GM12878 (cell line): ENCODE measurements at regions not wholly inside any gene's neighbourhood (a gene's known extent, or its start where the extent isn't known, plus 50 kb on each side); places are given as distances from the start of the nearest gene placed in this dataset.

ENCODE experiments used
- CTCF ChIP-seq, 3 experiments: IDR thresholded peaks in 2 of 3; conservative IDR thresholded peaks in 1 of 3; 2 replicates each; pipeline ENCODE4 v1.5.1; 2011; ENCODE audit warnings: low read depth in 3 of 3, low read length in 3 of 3, mild to moderate bottlenecking in 3 of 3, control low read depth in 2 of 3, moderate library complexity in 2 of 3, inconsistent platforms in 1 of 3, mixed read lengths in 1 of 3; ENCODE audit not compliant: control insufficient read depth in 2 of 3, insufficient read depth in 1 of 3; ENCODE audit errors: extremely low read depth in 1 of 3
- FOS ChIP-seq: IDR thresholded peaks from 3 replicates; pipeline ENCODE4 v1.6.1; 2011; ENCODE audit warnings: borderline replicate concordance; ENCODE audit not compliant: insufficient read length; ENCODE audit errors: extremely low read depth
- JUNB ChIP-seq: IDR thresholded peaks from 2 replicates; pipeline ENCODE4 v1.6.1; 2016; ENCODE audit warnings: antibody characterized with exemption, mild to moderate bottlenecking
- NFYB ChIP-seq: IDR thresholded peaks from 2 replicates; pipeline ENCODE4 v1.6.1; 2011; ENCODE audit warnings: low read depth, mild to moderate bottlenecking, low read length, improper control_type of control experiment, moderate library complexity; ENCODE audit not compliant: insufficient read depth
- SP1 ChIP-seq: IDR thresholded peaks from one replicate; pipeline ENCODE4 v1.6.1; 2011; ENCODE audit warnings: low read depth, low read length
- SREBF1 ChIP-seq: IDR thresholded peaks from 2 replicates; pipeline ENCODE4 v1.6.1; 2012; ENCODE audit warnings: mild to moderate bottlenecking, low read length
- TF ChIP-seq, protein P1 (sequence below): IDR thresholded peaks from 2 replicates; pipeline ENCODE4 v1.6.1; 2012; ENCODE audit warnings: low read depth, low read length, improper control_type of control experiment

DNA sequence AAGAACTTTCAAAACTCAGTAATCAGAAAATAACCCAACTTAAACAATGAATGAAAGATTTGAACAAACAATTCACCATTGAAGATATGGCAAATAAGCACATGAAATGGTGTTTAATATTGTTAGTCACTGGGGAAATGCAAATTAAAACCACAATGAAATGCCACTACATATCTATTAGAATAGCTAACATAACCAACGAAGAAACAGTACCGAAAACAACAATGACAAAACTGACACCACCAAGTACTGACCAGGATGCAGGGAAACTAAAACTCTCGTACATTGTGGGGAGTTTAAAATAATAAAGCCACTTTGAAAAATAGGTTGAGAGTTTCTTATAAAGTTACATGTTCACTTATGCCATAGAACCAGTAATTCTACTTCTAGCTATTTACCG is 69.1 kb downstream of the KBTBD8 start:
- no peak for TF ChIP-seq SREBF1
- TF ChIP-seq, protein P1, sequence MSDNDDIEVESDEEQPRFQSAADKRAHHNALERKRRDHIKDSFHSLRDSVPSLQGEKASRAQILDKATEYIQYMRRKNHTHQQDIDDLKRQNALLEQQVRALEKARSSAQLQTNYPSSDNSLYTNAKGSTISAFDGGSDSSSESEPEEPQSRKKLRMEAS: no peak
- no peak for TF ChIP-seq CTCF (IDR thresholded peaks at IDR 0.05 in 2 of 3, conservative IDR thresholded peaks at IDR 0.05 in 1 of 3; ENCODE audit: control insufficient read depth in 2 of 3, extremely low read depth in 1 of 3, insufficient read depth in 1 of 3, low read depth in 3 of 3, low read length in 3 of 3)
- TF ChIP-seq SP1: no peak
- no peak for TF ChIP-seq FOS
- no peak for TF ChIP-seq NFYB
- no peak for TF ChIP-seq JUNB
